HepG2 (cell line): ENCODE measurements at regions not wholly inside any gene's neighbourhood (a gene's known extent, or its start where the extent isn't known, plus 50 kb on each side); places are given as distances from the start of the nearest gene placed in this dataset.

ENCODE experiments used
- ATRX ChIP-seq: sonication (generic); formaldehyde crosslinking; IDR thresholded peaks from 2 replicates; pipeline ENCODE4 v1.4.0; 2020; ENCODE audit warnings: missing genetic modification reagents, borderline replicate concordance
- CTCF ChIP-seq: sonication (generic); formaldehyde crosslinking; IDR thresholded peaks from 2 replicates; pipeline ENCODE4 v1.5.0; 2020; ENCODE audit warnings: mild to moderate bottlenecking, missing genetic modification reagents, moderate library complexity
- FOXA1 ChIP-seq, 2 experiments: fragments of 450-650 bp in 1 of 2; sonication (generic) in 1 of 2; formaldehyde crosslinking in 1 of 2; IDR thresholded peaks; 2 replicates each; pipeline versions ENCODE4 v1.4.0 to v1.6.1; 2016 to 2020; ENCODE audit warnings: missing genetic modification reagents in 1 of 2
- FOXM1 ChIP-seq: sonication (generic); formaldehyde crosslinking; IDR thresholded peaks from 2 replicates; pipeline ENCODE4 v1.5.0; 2020; ENCODE audit warnings: missing genetic modification reagents
- JUNB ChIP-seq: sonication (generic); formaldehyde crosslinking; IDR thresholded peaks from 2 replicates; pipeline ENCODE4 v1.8.0; 2022; ENCODE audit warnings: missing genetic modification reagents, mild to moderate bottlenecking, borderline replicate concordance
- NFRKB ChIP-seq: fragments of 450-650 bp; IDR thresholded peaks from 2 replicates; pipeline ENCODE4 v1.6.1; 2017
- PHF21A ChIP-seq: sonication (generic); formaldehyde crosslinking; IDR thresholded peaks from 2 replicates; pipeline ENCODE4 v1.5.0; 2020; ENCODE audit warnings: mild to moderate bottlenecking, missing genetic modification reagents
- RFX5 ChIP-seq: IDR thresholded peaks from 2 replicates; pipeline ENCODE4 v1.6.1; 2011; ENCODE audit warnings: low read depth, low read length, improper control_type of control experiment
- SMAD3 ChIP-seq: sonication (generic); formaldehyde crosslinking; IDR thresholded peaks from 2 replicates; pipeline ENCODE4 v1.4.0; 2020; ENCODE audit warnings: missing genetic modification reagents
- SMC3 ChIP-seq: IDR thresholded peaks from 2 replicates; pipeline ENCODE4 v1.6.1; 2011; ENCODE audit warnings: low read length, improper control_type of control experiment
- SNRNP70 ChIP-seq: fragments of 200-400 bp; formaldehyde crosslinking; IDR thresholded peaks from 2 replicates; pipeline ENCODE4 v1.6.1; 2017; ENCODE audit warnings: mild to moderate bottlenecking, low read depth, low read length, moderate library complexity
- ZNF777 ChIP-seq: sonication (generic); formaldehyde crosslinking; IDR thresholded peaks from 2 replicates; pipeline ENCODE4 v1.4.0; 2020; ENCODE audit warnings: missing genetic modification reagents
- TF ChIP-seq, protein P1 (sequence below): conservative IDR thresholded peaks from 2 replicates; pipeline ENCODE4 v1.6.1; 2018; ENCODE audit warnings: missing genetic modification reagents

- no peak for TF ChIP-seq SMAD3 (CRISPR knock-in tag)
- no peak for TF ChIP-seq FOXA1 (IDR thresholded peaks at IDR 0.05)
- no peak for TF ChIP-seq FOXA1 (CRISPR knock-in tag; IDR thresholded peaks at IDR 0.05)
- TF ChIP-seq PHF21A (CRISPR knock-in tag) = no peak
- TF ChIP-seq SNRNP70 = no peak
- TF ChIP-seq NFRKB = no peak
- TF ChIP-seq JUNB (CRISPR knock-in tag) = no peak
- TF ChIP-seq ATRX (CRISPR knock-in tag) = no peak
- no peak for TF ChIP-seq SMC3
- no peak for TF ChIP-seq RFX5
- no peak for TF ChIP-seq FOXM1 (CRISPR knock-in tag)
- no peak for TF ChIP-seq ZNF777 (CRISPR knock-in tag)
- no peak for TF ChIP-seq CTCF (CRISPR knock-in tag)
- TF ChIP-seq, protein P1, sequence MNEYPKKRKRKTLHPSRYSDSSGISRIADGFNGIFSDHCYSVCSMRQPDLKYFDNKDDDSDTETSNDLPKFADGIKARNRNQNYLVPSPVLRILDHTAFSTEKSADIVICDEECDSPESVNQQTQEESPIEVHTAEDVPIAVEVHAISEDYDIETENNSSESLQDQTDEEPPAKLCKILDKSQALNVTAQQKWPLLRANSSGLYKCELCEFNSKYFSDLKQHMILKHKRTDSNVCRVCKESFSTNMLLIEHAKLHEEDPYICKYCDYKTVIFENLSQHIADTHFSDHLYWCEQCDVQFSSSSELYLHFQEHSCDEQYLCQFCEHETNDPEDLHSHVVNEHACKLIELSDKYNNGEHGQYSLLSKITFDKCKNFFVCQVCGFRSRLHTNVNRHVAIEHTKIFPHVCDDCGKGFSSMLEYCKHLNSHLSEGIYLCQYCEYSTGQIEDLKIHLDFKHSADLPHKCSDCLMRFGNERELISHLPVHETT = no peak
Measured at GRCh38 chr10:121079226-121079625, 228.1 kb downstream of the WDR11 start.
